ENCODE measurements at regions not wholly inside any gene's neighbourhood (a gene's known extent, or its start where the extent isn't known, plus 50 kb on each side); places are given as distances from the start of the nearest gene placed in this dataset.

- Histone ChIP-seq H3K4me3 (ENCODE audit: low read depth, low read length) (no peak overlapping the region), H3K27me3 (ENCODE audit: control insufficient read depth, insufficient read depth, low read length) (no peaks in the 10 kb centered on the region), H3K9me3 (ENCODE audit: control insufficient read depth, insufficient read depth, low read length) (no peaks in the 10 kb centered on the region), H3K27ac (ENCODE audit: low read depth, low read length) (no peak overlapping the region)
- ChIA-PET CTCF (no interaction called here), POLR2A (no interaction called here)
- no peak for DNase-seq (ENCODE audit: low read depth, low spot score)
- TF ChIP-seq CTCF (IDR thresholded peaks at IDR 0.05; ENCODE audit: low read depth, low read length), result no peak
These were observed 354.7 kb upstream of the FIGN start for GRCh38 chr2:164090533-164090932.

DNA sequence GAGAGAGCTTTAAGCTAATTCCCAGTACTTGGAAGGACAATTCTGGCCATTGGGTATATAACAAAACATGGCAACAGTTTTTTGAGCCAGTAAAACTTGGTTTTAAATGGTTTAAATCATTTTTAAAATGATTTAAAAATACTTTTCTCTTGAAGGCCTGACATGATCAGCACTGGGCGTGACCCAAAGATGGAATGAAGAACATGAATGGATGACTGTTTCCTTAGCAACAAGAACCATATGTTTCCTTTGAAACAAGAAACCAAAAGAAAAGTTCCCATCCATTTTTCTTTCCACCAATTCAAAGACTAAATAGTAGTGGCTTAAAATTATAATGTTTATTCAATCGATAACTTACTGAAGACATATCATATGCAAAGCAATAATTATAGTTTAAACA lies 348.3 kb upstream of the FIGN start:
- no peak overlapping the region for H3K4me3 ChIP-seq (ENCODE audit: low read depth, low read length)
- POLR2A ChIA-PET, result no interaction called here
- CTCF ChIA-PET, result interaction anchor here (0.9 kb wide), 1 partner anchor 915 kb away, joined by 3 read pairs; no protein-coding TSS in a partner anchor
- no peak overlapping the region for H3K27ac ChIP-seq (ENCODE audit: low read depth, low read length)
- no peaks in the 10 kb centered on the region for H3K9me3 ChIP-seq (ENCODE audit: control insufficient read depth, insufficient read depth, low read length)
- TF ChIP-seq CTCF (IDR thresholded peaks at IDR 0.05; ENCODE audit: low read depth, low read length), result no peak
- DNase-seq (ENCODE audit: low read depth, low spot score), result no peak
- H3K27me3 ChIP-seq (ENCODE audit: control insufficient read depth, insufficient read depth, low read length), result no peaks in the 10 kb centered on the region

GRCh38 chr2:164080486-164080885 lies 344.7 kb upstream of the FIGN start:
- ChIA-PET POLR2A (no interaction called here), CTCF (no interaction called here)
- Histone ChIP-seq H3K4me3 (ENCODE audit: low read depth, low read length) (no peak overlapping the region), H3K9me3 (ENCODE audit: control insufficient read depth, insufficient read depth, low read length) (no peaks in the 10 kb centered on the region), H3K27me3 (ENCODE audit: control insufficient read depth, insufficient read depth, low read length) (no peaks in the 10 kb centered on the region), H3K27ac (ENCODE audit: low read depth, low read length) (no peak overlapping the region)
- TF ChIP-seq CTCF (IDR thresholded peaks at IDR 0.05; ENCODE audit: low read depth, low read length), result no peak
- DNase-seq (ENCODE audit: low read depth, low spot score), result no peak

GRCh38 chr2:164079258-164079657 lies 343.4 kb upstream of the FIGN start:
- Histone ChIP-seq H3K4me3 (ENCODE audit: low read depth, low read length) (no peak overlapping the region), H3K27me3 (ENCODE audit: control insufficient read depth, insufficient read depth, low read length) (no peaks in the 10 kb centered on the region), H3K9me3 (ENCODE audit: control insufficient read depth, insufficient read depth, low read length) (no peaks in the 10 kb centered on the region), H3K27ac (ENCODE audit: low read depth, low read length) (no peak overlapping the region)
- ChIA-PET CTCF (interaction anchor here (1.1 to 1.5 kb wide), 2 partner anchors 19 to 733 kb away, joined by 3 to 7 read pairs; no protein-coding TSS in a partner anchor), POLR2A (no interaction called here)
- no peak for TF ChIP-seq CTCF (IDR thresholded peaks at IDR 0.05; ENCODE audit: low read depth, low read length)
- no peak for DNase-seq (ENCODE audit: low read depth, low spot score)

DNA sequence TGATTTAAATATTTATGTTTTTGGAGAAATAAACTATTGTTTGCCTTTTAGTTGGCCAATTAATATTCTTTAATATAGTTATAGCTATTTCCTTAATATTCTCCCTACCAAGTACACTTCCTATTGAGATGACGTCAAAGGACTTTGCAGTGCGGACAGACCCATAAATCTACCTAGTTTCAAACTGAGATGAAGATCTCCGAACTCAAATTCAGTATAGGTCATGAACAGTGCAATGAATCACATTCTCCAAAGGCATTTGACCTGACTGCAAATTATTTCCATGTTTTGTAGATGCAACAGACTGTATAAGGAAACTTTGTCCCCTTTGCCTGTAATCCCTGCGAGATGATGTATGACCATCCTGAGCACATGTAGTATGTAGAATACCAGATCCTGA lies 342.6 kb upstream of the FIGN start:
- H3K27ac ChIP-seq (ENCODE audit: low read depth, low read length), result no peak overlapping the region
- H3K4me3 ChIP-seq (ENCODE audit: low read depth, low read length), result no peak overlapping the region
- CTCF ChIA-PET, result interaction anchor here (1.5 kb wide), 1 partner anchor 18 kb away, joined by 7 read pairs; no protein-coding TSS in a partner anchor
- TF ChIP-seq CTCF (IDR thresholded peaks at IDR 0.05; ENCODE audit: low read depth, low read length), result no peak
- no peak for DNase-seq (ENCODE audit: low read depth, low spot score)
- H3K27me3 ChIP-seq (ENCODE audit: control insufficient read depth, insufficient read depth, low read length), result no peaks in the 10 kb centered on the region
- no peaks in the 10 kb centered on the region for H3K9me3 ChIP-seq (ENCODE audit: control insufficient read depth, insufficient read depth, low read length)
- POLR2A ChIA-PET, result no interaction called here
